ENCODE measurements at regions not wholly inside any gene's neighbourhood (a gene's known extent, or its start where the extent isn't known, plus 50 kb on each side); places are given as distances from the start of the nearest gene placed in this dataset.
"Not testable (repeated sequence)": the region's sequence is repeated elsewhere in the genome, so short reads cannot be mapped to it uniquely, and the experiment has no call there.

GRCh38 chr15:20286559-20286958, 255.0 kb downstream of the GOLGA6L6 start:
- not testable (repeated sequence) for DNase-seq

GRCh38 chr15:20285696-20286300, 255.8 kb downstream of the GOLGA6L6 start:
- not testable (repeated sequence) for DNase-seq

GRCh38 chr15:20284891-20285535, 256.6 kb downstream of the GOLGA6L6 start:
- not testable (repeated sequence) for DNase-seq

- not testable (repeated sequence) for DNase-seq
Measured at GRCh38 chr15:20283651-20284050, 257.9 kb downstream of the GOLGA6L6 start.

- not testable (repeated sequence) for DNase-seq
Measured at GRCh38 chr15:20282491-20282943, 259.1 kb downstream of the GOLGA6L6 start.

GRCh38 chr15:20281567-20282275, 259.9 kb downstream of the GOLGA6L6 start:
- not testable (repeated sequence) for DNase-seq

GRCh38 chr15:20280933-20281463, 260.6 kb downstream of the GOLGA6L6 start:
- no peak for DNase-seq

GRCh38 chr15:20280141-20280932, 261.3 kb downstream of the GOLGA6L6 start:
- not testable (repeated sequence) for DNase-seq

- not testable (repeated sequence) for DNase-seq
Measured at GRCh38 chr15:20279056-20279455, 262.5 kb downstream of the GOLGA6L6 start.

GRCh38 chr15:20278376-20278775, 263.2 kb downstream of the GOLGA6L6 start:
- not testable (repeated sequence) for DNase-seq

- DNase-seq = not testable (repeated sequence)
Measured at GRCh38 chr15:20277451-20277850, 264.1 kb downstream of the GOLGA6L6 start.

- DNase-seq = not testable (repeated sequence)
Measured at GRCh38 chr15:20276312-20277114, 265.1 kb downstream of the GOLGA6L6 start.

- DNase-seq = not testable (repeated sequence)
Measured at GRCh38 chr15:20275373-20275967, 266.1 kb downstream of the GOLGA6L6 start.

GRCh38 chr15:20272422-20273184, 269.0 kb downstream of the GOLGA6L6 start:
- DNase-seq = no peak

GRCh38 chr15:20271647-20272046, 270.0 kb downstream of the GOLGA6L6 start:
- DNase-seq = no peak

- not testable (repeated sequence) for DNase-seq
Measured at GRCh38 chr15:20269956-20270355, 271.6 kb downstream of the GOLGA6L6 start.

- DNase-seq = not testable (repeated sequence)
Measured at GRCh38 chr15:20267996-20268395, 273.6 kb downstream of the GOLGA6L6 start.

GRCh38 chr15:20267051-20267730, 274.4 kb downstream of the GOLGA6L6 start:
- not testable (repeated sequence) for DNase-seq

GRCh38 chr15:20265710-20266109, 275.9 kb downstream of the GOLGA6L6 start:
- DNase-seq = not testable (repeated sequence)

Measured in 8988T (cell line).